Erythroblast (primary cell): ENCODE measurements at regions not wholly inside any gene's neighbourhood (a gene's known extent, or its start where the extent isn't known, plus 50 kb on each side); places are given as distances from the start of the nearest gene placed in this dataset.

Experiments
- GATA1 ChIP-seq: IDR thresholded peaks from 2 replicates; pipeline ENCODE4 v1.6.1; 2011; ENCODE audit warnings: low read depth, mild to moderate bottlenecking, control low read depth, low read length, moderate library complexity
- POLR2A ChIP-seq: IDR thresholded peaks from 2 replicates; pipeline ENCODE4 v1.6.1; 2011; ENCODE audit warnings: mild to moderate bottlenecking, low read length

DNA sequence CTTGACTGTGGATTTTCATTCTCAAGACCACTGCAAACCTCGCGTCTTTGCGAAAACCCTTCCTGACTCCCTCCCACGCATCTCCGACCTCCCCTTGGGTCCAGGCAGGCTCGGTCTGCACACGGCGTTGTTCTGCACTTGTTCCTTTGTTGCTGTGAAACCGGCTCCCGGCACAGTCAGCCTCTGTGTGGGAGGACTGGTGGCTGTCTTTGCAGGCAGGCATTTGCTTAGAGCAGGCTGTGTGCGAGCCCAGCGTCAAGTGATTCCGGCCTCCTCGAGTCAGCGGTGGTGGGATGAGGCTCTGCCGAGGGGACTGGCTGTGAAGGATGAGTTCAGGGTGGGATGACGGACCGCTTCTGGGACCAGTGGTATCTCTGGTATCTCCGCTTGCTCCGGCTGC is 102.6 kb upstream of the ROPN1 start:
- no peak for TF ChIP-seq GATA1
- TF ChIP-seq POLR2A = no peak
